ENCODE measurements at regions not wholly inside any gene's neighbourhood (a gene's known extent, or its start where the extent isn't known, plus 50 kb on each side); places are given as distances from the start of the nearest gene placed in this dataset.

- TF ChIP-seq RAD21 (IDR thresholded peaks at IDR 0.05; ENCODE audit: low read depth) (no peak), CREB1 (IDR thresholded peaks at IDR 0.05; ENCODE audit: low read depth) (no peak), NFIC (IDR thresholded peaks at IDR 0.05) (no peak), FOXM1 (IDR thresholded peaks at IDR 0.05; ENCODE audit: borderline replicate concordance, low read depth) (no peak), TEAD4 (IDR thresholded peaks at IDR 0.05) (no peak), MAX (IDR thresholded peaks at IDR 0.05) (no peak), YY1 (IDR thresholded peaks at IDR 0.05; ENCODE audit: low read depth) (no peak)
Measured at GRCh38 chrX:22373766-22374165, 101.1 kb downstream of the CBLL2 start.

GRCh38 chrX:22376369-22376768 is 103.7 kb downstream of the CBLL2 start:
- TF ChIP-seq MAX (IDR thresholded peaks at IDR 0.05) (no peak), CEBPB (IDR thresholded peaks at IDR 0.05) (no peak), EP300 (IDR thresholded peaks at IDR 0.05; ENCODE audit: borderline replicate concordance) (no peak), TCF12 (IDR thresholded peaks at IDR 0.05; ENCODE audit: low read depth) (no peak), TEAD4 (IDR thresholded peaks at IDR 0.05) (no peak), YY1 (IDR thresholded peaks at IDR 0.05; ENCODE audit: low read depth) (no peak), EGR1 (IDR thresholded peaks at IDR 0.05) (no peak), NFIC (IDR thresholded peaks at IDR 0.05) (no peak), REST (IDR thresholded peaks at IDR 0.05; ENCODE audit: low read depth) (no peak), USF1 (IDR thresholded peaks at IDR 0.05) (no peak), TAF1 (IDR thresholded peaks at IDR 0.05; ENCODE audit: low read depth) (no peak), RAD21 (IDR thresholded peaks at IDR 0.05; ENCODE audit: low read depth) (no peak), FOXM1 (IDR thresholded peaks at IDR 0.05; ENCODE audit: borderline replicate concordance, low read depth) (no peak), ZBTB7A (IDR thresholded peaks at IDR 0.05; ENCODE audit: low read depth) (no peak), CREB1 (IDR thresholded peaks at IDR 0.05; ENCODE audit: low read depth) (no peak)

GRCh38 chrX:22378296-22378695 is 105.6 kb downstream of the CBLL2 start:
- no peak for TF ChIP-seq CREB1 (IDR thresholded peaks at IDR 0.05; ENCODE audit: low read depth)
- no peak for TF ChIP-seq TEAD4 (IDR thresholded peaks at IDR 0.05)
- TF ChIP-seq USF1 (IDR thresholded peaks at IDR 0.05), result no peak
- TF ChIP-seq NFIC (IDR thresholded peaks at IDR 0.05), result no peak
- TF ChIP-seq CEBPB (IDR thresholded peaks at IDR 0.05), result no peak
- no peak for TF ChIP-seq ZBTB7A (IDR thresholded peaks at IDR 0.05; ENCODE audit: low read depth)
- TF ChIP-seq EGR1 (IDR thresholded peaks at IDR 0.05), result no peak
- no peak for TF ChIP-seq EP300 (IDR thresholded peaks at IDR 0.05; ENCODE audit: borderline replicate concordance)
- no peak for TF ChIP-seq REST (IDR thresholded peaks at IDR 0.05; ENCODE audit: low read depth)
- TF ChIP-seq TAF1 (IDR thresholded peaks at IDR 0.05; ENCODE audit: low read depth), result no peak
- no peak for TF ChIP-seq TCF12 (IDR thresholded peaks at IDR 0.05; ENCODE audit: low read depth)
- TF ChIP-seq FOXM1 (IDR thresholded peaks at IDR 0.05; ENCODE audit: borderline replicate concordance, low read depth), result no peak
- TF ChIP-seq MAX (IDR thresholded peaks at IDR 0.05), result no peak
- no peak for TF ChIP-seq YY1 (IDR thresholded peaks at IDR 0.05; ENCODE audit: low read depth)
- no peak for TF ChIP-seq RAD21 (IDR thresholded peaks at IDR 0.05; ENCODE audit: low read depth)

GRCh38 chrX:22383988-22384387 is 111.3 kb downstream of the CBLL2 start:
- TF ChIP-seq TCF12 (IDR thresholded peaks at IDR 0.05; ENCODE audit: low read depth) (no peak), FOXM1 (IDR thresholded peaks at IDR 0.05; ENCODE audit: borderline replicate concordance, low read depth) (no peak), YY1 (IDR thresholded peaks at IDR 0.05; ENCODE audit: low read depth) (no peak), TEAD4 (IDR thresholded peaks at IDR 0.05) (no peak), REST (IDR thresholded peaks at IDR 0.05; ENCODE audit: low read depth) (no peak), USF1 (IDR thresholded peaks at IDR 0.05) (no peak), EGR1 (IDR thresholded peaks at IDR 0.05) (no peak), TAF1 (IDR thresholded peaks at IDR 0.05; ENCODE audit: low read depth) (no peak), EP300 (IDR thresholded peaks at IDR 0.05; ENCODE audit: borderline replicate concordance) (no peak), ZBTB7A (IDR thresholded peaks at IDR 0.05; ENCODE audit: low read depth) (no peak), RAD21 (IDR thresholded peaks at IDR 0.05; ENCODE audit: low read depth) (no peak), CEBPB (IDR thresholded peaks at IDR 0.05) (no peak), NFIC (IDR thresholded peaks at IDR 0.05) (no peak)
